ENCODE measurements at regions not wholly inside any gene's neighbourhood (a gene's known extent, or its start where the extent isn't known, plus 50 kb on each side); places are given as distances from the start of the nearest gene placed in this dataset.
"Not testable (repeated sequence)": the region's sequence is repeated elsewhere in the genome, so short reads cannot be mapped to it uniquely, and the experiment has no call there.

DNA sequence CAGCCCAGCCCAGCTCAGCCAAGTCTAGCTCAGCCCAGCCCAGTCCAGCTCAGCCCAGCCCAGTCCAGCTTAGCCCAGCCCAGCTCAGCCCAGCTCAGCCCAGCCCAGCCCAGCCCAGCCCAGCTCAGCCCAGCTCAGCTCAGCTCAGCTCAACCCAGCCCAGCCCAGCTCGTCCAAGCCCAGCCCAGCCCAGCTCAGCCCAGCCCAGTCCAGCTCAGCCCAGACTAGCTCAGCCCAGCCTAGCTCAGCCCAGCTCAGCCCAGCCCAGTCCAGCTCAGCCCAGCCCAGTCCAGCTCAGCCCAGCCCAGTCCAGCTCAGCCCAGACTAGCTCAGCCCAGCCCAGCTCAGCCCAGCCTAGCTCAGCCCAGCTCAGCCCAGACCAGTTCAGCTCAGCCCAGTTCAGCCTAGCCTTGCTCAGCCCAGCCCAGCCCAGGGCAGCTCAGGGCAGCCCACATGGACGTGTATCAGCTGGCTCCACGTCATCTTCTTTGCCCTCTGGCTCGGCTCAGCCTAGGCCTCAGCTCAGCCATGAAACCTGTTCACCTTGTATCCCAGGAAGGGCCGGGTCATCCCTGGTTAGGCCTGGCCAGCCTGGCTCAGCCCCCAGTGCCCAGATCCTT is 185.6 kb downstream of the TMEM121 start:
- peak; percentile 42 for DNase-seq

GRCh38 chr14:105712670-105713069 is 186.3 kb downstream of the TMEM121 start:
- peak; percentile 37 for DNase-seq

DNA sequence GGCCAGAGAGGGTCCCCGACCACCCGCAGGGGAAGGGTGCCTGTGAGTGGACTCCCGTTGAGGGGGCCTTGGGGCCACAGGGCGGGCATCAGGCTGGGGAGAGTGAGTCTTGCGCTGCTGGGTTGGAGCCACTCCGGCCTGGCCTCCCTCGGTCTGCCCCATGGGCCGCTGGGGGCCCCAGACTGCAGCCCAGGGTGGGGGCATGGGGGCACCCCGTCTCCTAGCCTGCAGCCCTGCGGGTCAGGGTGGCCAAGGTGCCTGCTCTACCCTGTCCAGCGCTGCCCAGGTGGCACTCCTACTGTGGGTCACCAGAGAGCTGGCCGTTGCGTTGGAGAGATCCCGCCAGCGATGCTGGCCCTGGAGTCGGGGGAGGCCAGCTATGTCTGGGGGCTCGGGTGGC is 186.8 kb downstream of the TMEM121 start:
- not testable (repeated sequence) for DNase-seq

- DNase-seq, result not testable (repeated sequence)
Observed at GRCh38 chr14:105713836-105714235, 187.5 kb downstream of the TMEM121 start.

DNA sequence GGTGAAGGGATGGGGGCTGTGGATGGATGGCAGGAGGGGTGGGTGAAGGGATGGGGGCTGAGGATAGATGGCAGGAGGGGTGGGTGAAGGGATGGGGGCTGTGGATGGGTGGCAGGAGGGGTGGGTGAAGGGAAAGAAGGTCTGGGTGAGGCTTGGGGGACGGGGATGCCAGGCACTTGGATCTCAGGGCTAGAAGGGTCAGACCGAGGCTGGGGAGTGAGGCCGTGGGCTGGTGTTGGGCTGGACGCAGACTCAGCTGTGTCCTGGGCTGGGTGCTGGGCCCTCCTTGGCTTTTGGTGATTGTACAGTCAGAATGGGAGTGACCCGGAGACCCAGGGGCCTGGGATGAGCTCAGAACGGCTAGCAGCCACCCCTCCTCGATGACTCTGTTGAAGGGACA is 192.4 kb downstream of the TMEM121 start:
- peak; percentile 29 for DNase-seq

DNA sequence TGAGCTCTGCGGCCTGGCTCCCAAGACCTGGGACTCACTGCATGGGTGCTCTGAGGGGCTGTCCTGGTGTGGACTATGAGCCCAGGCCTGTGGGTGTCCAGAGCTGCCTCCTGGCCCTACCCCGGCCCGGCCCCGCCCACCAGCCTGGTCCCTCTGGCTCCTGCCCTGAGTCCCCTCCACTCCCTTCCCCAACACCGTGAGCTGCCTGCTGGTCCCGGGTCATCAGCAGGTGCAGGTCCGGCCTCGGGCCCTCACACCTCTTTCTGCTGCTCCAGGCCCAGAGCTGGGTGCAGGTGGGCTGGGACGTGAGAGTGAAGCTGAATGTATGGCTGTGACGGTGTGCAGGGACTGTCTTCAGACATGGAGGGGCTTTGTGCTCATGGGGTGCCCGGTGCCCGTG is 193.7 kb downstream of the TMEM121 start:
- DNase-seq, result not testable (repeated sequence)

GRCh38 chr14:105720852-105721601 is 194.6 kb downstream of the TMEM121 start:
- not testable (repeated sequence) for DNase-seq

- not testable (repeated sequence) for DNase-seq
Observed at GRCh38 chr14:105721602-105721970, 195.2 kb downstream of the TMEM121 start.

- DNase-seq, result not testable (repeated sequence)
Observed at GRCh38 chr14:105721996-105722709, 195.8 kb downstream of the TMEM121 start.

GRCh38 chr14:105723271-105723670 is 196.9 kb downstream of the TMEM121 start:
- not testable (repeated sequence) for DNase-seq

- not testable (repeated sequence) for DNase-seq
Observed at GRCh38 chr14:105723776-105724175, 197.4 kb downstream of the TMEM121 start.

- not testable (repeated sequence) for DNase-seq
Observed at GRCh38 chr14:105729825-105730368, 203.5 kb downstream of the TMEM121 start.

DNA sequence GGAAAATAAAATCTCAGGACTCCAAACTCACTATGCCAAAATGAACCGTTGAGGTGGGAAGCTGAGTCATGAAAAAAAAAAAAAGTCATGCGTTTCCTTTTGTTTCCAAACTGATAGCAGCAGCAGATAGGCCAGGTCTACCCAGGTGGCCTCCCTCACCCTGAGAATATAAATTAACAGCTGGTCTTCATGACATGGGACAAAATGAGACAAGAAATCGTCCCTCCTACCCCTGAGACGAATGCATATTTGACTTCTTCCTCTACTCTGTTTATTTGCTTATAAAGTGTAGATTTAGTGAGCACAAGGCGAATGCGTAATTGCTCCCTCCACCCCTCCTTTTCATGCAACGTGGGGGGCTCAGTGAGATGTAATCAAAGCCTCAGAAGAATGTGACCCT is 204.3 kb downstream of the TMEM121 start:
- DNase-seq, result not testable (repeated sequence)

DNA sequence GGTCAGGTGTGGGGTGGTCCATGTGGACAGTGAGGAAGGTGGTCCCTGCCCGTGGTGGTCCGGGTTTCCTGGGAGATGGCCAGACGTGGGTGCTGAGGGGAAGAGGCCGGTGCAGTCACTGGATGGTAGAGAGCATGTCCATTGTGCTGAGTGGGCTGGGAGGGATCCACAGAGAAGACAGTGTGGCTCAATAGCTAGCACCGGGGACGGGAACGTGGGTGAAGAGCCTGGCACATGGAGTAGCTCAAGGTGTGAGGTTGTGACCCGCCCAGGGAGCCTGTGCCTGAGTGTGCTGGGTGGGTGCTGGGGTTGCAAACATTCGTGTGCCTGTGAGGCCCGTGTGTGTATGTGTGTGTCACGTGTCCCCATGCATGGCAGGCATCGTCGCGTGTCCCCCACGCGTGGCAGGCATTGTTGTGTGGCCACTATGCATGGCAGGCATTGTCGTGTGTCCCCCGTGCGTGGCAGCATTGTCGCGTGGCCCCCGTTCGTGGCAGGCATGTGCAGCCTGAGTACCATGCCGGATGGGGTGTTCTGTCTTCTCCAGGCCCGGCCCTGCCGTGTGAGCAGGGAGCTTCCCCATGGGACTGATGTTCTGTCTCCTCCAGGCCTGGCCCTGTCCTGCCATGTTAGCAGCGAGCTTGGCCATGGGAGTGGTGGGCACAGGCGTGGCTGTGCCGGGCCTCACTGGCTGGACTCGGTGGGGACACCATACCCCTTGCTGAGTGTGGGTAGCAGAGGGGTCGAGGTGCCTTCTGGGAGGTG is 205.0 kb downstream of the TMEM121 start:
- DNase-seq, result peak; percentile 34

DNA sequence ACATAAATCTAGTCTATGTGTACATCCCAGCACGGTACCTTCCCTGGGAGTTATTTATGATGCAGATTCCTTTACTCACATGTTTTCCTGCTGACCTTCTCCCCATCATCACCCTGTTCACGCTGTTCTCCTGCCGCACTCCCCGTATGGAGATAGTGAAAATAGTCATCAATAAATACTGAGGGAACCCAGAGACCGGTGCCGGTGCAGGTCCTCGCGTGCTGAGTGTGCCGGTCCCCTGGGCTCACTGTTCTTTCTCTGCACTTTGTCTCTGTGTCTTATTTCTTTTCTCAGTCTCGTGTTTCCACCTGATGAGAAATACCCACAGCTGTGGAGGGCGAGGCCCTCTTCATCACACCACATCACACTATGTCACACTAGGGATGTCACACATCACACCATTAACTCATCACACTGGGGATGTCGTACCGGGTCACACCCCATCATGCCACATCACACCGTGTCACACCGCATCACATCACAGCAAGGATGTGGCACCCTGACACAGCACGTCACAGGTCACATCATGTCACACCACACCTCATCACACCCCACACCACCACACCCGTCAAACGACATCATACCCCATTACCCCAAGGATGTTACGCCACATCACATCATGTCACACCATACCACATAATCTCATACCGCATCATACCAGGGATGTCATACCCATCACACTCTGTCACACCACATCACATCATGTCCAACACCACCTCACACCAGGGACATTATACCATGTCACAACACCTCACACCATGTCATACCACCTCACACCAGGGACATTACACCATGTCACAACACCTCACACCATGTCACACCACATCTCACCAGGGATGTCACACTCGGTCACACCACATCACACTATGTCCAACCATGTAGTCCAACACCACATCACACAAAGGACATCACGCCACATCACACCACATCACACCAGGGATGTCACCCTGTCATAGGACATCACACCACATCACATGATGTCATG is 207.0 kb downstream of the TMEM121 start:
- no peak for DNase-seq

DNA sequence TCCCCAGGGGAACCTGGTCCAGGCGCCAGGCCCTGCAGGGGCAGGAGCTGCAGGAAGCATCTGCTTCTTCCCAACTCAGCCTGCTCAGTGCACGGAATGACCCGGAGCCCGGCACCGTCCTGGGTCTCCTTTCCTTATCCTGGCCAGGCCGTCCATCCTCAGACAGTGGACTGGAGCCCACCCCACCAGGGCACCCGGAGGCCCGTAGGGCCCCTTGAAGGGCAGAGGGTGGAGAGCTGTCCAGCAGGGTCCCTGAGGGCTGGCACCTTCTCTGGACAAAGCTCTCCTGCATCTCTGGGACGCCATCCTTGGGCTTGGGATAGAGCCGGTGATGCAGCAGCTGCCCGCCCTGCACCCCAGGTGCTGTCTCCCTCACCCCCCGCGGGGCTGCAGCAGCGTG is 207.9 kb downstream of the TMEM121 start:
- peak; percentile 40 for DNase-seq

- DNase-seq, result peak; percentile 36
Observed at GRCh38 chr14:105736331-105736730, 209.9 kb downstream of the TMEM121 start.

GRCh38 chr14:105737504-105738246 is 211.3 kb downstream of the TMEM121 start:
- peak; percentile 37 for DNase-seq

GRCh38 chr14:105738638-105739037 is 212.3 kb downstream of the TMEM121 start:
- peak; percentile 20 for DNase-seq

DNA sequence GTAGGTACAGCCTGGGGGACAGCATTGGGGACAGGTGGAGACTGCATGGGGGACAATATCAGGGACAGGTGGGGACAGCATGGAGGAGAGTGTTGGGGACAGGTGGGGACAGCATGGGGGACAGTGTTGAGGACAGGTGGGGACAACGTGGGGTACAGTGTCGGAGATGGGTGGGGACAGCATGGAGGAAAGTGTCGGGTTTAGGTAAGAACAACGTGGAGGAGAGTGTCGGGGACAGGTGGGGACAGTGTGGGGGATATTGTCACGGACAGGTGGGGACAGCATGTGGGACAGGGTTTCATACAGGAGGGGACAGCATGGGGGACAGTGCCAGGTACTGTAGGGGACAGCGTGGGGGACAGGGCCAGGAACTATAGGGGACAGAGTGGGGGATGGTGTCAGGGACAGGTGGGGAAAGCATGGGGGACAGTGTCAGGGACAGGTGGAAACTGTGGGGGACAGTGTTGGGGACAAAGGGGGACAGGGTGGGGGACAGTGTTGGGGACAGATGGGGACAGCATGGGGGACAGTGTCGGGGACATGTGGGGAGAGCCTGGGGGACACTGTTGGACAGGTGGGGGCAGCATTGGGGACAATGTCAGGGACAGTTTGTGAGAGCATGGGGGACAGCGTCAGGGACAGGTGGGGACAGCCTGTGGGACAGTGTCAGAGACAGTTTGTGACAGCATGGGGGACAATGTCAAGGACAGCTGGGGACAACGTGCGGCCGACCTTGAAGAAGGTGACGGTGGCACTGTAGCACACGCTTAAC is 213.1 kb downstream of the TMEM121 start:
- DNase-seq, result peak; percentile 38

Data from activated CD8-positive, alpha-beta memory T cell treated with anti-CD3 and anti-CD28 coated beads, Interleukin-2, amount 50 U/mL, for 48 hours (primary cell).